Breast epithelium (tissue), 4 donors: ENCODE measurements at regions not wholly inside any gene's neighbourhood (a gene's known extent, or its start where the extent isn't known, plus 50 kb on each side); places are given as distances from the start of the nearest gene placed in this dataset.
A peak's percentile ranks its signal among the peaks of the same experiment; 100 is the strongest.

ENCODE experiments used
- DNase-seq, 2 donors: peaks; one replicate each; pipeline ENCODE4 v3.0.0-alpha.2; 2019; ENCODE audit warnings: low spot score in 2 of 2
- H3K27ac ChIP-seq, 2 donors: fragments of 200-600 bp; sonication (generic) in 1 of 2; one replicate each; pipeline ENCODE4 v1.5.1; 2016 to 2019; ENCODE audit warnings: mild to moderate bottlenecking in 1 of 2
- H3K27me3 ChIP-seq, 2 donors: fragments of 200-600 bp; sonication (generic) in 1 of 2; one replicate each; pipeline versions ENCODE4 v1.5.1 to v1.6.0; 2017 to 2019; ENCODE audit warnings: control low read depth in 1 of 2, mild to moderate bottlenecking in 1 of 2
- H3K36me3 ChIP-seq: fragments of 200-600 bp; one replicate; pipeline ENCODE4 v1.5.1; 2019
- H3K4me1 ChIP-seq, 2 donors: fragments of 200-600 bp; sonication (generic); one replicate each; pipeline ENCODE4 v1.5.1; 2016 to 2019; ENCODE audit warnings: control low read depth in 1 of 2
- H3K4me3 ChIP-seq, 3 donors: fragments of 200-600 bp; sonication (generic); 1 replicate in 2 of 3; 2 replicates in 1 of 3; pipeline ENCODE4 v1.5.1; 2016 to 2019; ENCODE audit warnings: mild to moderate bottlenecking in 3 of 3, moderate library complexity in 2 of 3
- H3K9me3 ChIP-seq, 2 donors: fragments of 200-600 bp; sonication (generic) in 1 of 2; one replicate each; pipeline ENCODE4 v1.5.1; 2016 to 2019; ENCODE audit warnings: control low read depth in 1 of 2
- POLR2A ChIP-seq: fragments of 450-650 bp; IDR thresholded peaks from one replicate; pipeline ENCODE4 v1.6.1; 2016; ENCODE audit warnings: antibody characterized with exemption, mild to moderate bottlenecking, moderate library complexity
- POLR2AphosphoS5 ChIP-seq, 3 donors: sonication (generic); formaldehyde crosslinking; IDR thresholded peaks; one replicate each; pipeline ENCODE4 v1.6.1; 2017; ENCODE audit warnings: antibody characterized with exemption in 3 of 3
- intact Hi-C: fragments of 100-400 bp; cut with DNase I; formaldehyde crosslinking; loops from one replicate; pipeline ENCODE4 v1.15.1; 2023; ENCODE audit warnings: low total_unique reads
- TF ChIP-seq, protein P1 (sequence below), 3 donors: fragments of 450-650 bp; IDR thresholded peaks; one replicate each; pipeline ENCODE4 v1.5.1; 2016 to 2017; ENCODE audit warnings: antibody characterized with exemption in 3 of 3, mild to moderate bottlenecking in 3 of 3, moderate library complexity in 3 of 3

GRCh38 chr1:55400508-55400907 lies 185.3 kb upstream of the USP24 start:
- TF ChIP-seq POLR2A = no peak
- no peak for TF ChIP-seq POLR2AphosphoS5 (IDR thresholded peaks at IDR 0.05)
- TF ChIP-seq, protein P1, sequence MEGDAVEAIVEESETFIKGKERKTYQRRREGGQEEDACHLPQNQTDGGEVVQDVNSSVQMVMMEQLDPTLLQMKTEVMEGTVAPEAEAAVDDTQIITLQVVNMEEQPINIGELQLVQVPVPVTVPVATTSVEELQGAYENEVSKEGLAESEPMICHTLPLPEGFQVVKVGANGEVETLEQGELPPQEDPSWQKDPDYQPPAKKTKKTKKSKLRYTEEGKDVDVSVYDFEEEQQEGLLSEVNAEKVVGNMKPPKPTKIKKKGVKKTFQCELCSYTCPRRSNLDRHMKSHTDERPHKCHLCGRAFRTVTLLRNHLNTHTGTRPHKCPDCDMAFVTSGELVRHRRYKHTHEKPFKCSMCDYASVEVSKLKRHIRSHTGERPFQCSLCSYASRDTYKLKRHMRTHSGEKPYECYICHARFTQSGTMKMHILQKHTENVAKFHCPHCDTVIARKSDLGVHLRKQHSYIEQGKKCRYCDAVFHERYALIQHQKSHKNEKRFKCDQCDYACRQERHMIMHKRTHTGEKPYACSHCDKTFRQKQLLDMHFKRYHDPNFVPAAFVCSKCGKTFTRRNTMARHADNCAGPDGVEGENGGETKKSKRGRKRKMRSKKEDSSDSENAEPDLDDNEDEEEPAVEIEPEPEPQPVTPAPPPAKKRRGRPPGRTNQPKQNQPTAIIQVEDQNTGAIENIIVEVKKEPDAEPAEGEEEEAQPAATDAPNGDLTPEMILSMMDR (IDR thresholded peaks at IDR 0.05) = no peak
- no peaks in the 10 kb centered on the region for H3K36me3 ChIP-seq
- no peaks in the 10 kb centered on the region for H3K27me3 ChIP-seq
- no peaks in the 10 kb centered on the region for H3K4me1 ChIP-seq
- H3K27ac ChIP-seq = no peak overlapping the region
- intact Hi-C loops = no loop called here
- H3K4me3 ChIP-seq = no peak overlapping the region
- no peaks in the 10 kb centered on the region for H3K9me3 ChIP-seq
- no peak for DNase-seq

- H3K27me3 ChIP-seq = no peaks in the 10 kb centered on the region
- no peak overlapping the region for H3K4me3 ChIP-seq
- peak overlapping the region in 1 of 2 donors; percentile 13 for H3K27ac ChIP-seq
- no peaks in the 10 kb centered on the region for H3K36me3 ChIP-seq
- peaks cover 2 to 3% of the 10 kb centered on the region in 2 donors for H3K9me3 ChIP-seq
- H3K4me1 ChIP-seq = no peaks in the 10 kb centered on the region
- no peak for DNase-seq
- no peak for TF ChIP-seq POLR2A
- TF ChIP-seq, protein P1 (IDR thresholded peaks at IDR 0.05) = no peak
- no peak for TF ChIP-seq POLR2AphosphoS5 (IDR thresholded peaks at IDR 0.05)
- intact Hi-C loops = no loop called here
These were observed 184.2 kb upstream of the USP24 start for GRCh38 chr1:55399346-55399745.

DNA sequence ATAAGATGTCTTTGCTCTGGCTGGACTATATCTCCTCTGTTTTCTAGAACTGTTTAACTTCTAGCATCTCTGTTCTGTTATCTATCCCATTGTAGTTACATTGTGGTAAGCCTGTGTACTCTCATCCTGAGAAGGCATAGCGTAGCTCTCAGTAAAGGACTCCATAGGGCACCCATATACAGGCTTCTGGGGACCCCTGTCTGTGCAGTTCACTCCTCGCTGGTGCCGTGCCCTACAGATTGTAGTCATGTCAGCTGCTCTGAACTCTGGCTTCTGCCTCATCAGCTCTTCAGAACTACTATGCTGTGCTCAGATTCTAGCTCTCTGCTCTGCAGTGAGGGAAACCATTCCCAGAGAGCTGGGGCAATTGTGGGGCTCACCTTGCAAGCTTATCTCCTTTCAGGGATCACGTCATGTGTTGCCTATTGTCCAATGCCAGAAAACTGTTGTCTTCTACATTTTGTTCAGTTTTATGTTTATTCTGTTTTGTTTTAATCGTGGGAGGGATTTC lies 181.3 kb upstream of the USP24 start:
- H3K9me3 ChIP-seq = peaks cover 5 to 10% of the 10 kb centered on the region in 2 donors
- no peak overlapping the region for H3K4me3 ChIP-seq
- no peak for DNase-seq
- intact Hi-C loops = no loop called here
- peak overlapping the region; percentile 8 to 57 for H3K27ac ChIP-seq
- H3K36me3 ChIP-seq = no peaks in the 10 kb centered on the region
- H3K4me1 ChIP-seq = no peaks in the 10 kb centered on the region
- H3K27me3 ChIP-seq = no peaks in the 10 kb centered on the region
- TF ChIP-seq POLR2AphosphoS5 (IDR thresholded peaks at IDR 0.05) (no peak), POLR2A (no peak)
- TF ChIP-seq, protein P1 (IDR thresholded peaks at IDR 0.05) = no peak

DNA sequence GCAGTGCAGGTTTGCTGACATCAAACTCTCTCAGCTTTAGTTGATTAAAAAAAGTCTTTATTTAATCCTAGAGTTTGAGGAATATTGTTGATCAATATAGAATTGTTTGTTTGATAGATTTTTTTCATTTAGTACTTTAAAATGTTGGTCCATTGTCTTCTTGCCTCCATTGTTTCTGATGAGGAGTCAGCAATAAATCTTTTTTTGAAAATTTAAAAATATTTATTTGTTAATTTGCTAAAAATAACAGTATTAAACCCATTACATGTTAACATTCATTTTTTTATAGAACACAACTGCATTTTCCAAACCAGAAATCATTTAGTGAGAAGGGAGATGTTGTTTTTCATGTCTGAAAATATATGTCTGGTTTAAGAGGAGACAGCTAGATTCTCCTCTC lies 173.8 kb upstream of the USP24 start:
- no peak for DNase-seq
- intact Hi-C loops = no loop called here
- no peaks in the 10 kb centered on the region for H3K36me3 ChIP-seq
- H3K9me3 ChIP-seq = peaks cover 0 to 19% of the 10 kb centered on the region in 2 donors
- no peaks in the 10 kb centered on the region for H3K4me1 ChIP-seq
- TF ChIP-seq, protein P1 (IDR thresholded peaks at IDR 0.05) = no peak
- TF ChIP-seq POLR2AphosphoS5 (IDR thresholded peaks at IDR 0.05) (no peak), POLR2A (no peak)
- no peaks in the 10 kb centered on the region for H3K27me3 ChIP-seq
- H3K27ac ChIP-seq = no peak overlapping the region
- H3K4me3 ChIP-seq = no peak overlapping the region

GRCh38 chr1:55387145-55387544 lies 172.0 kb upstream of the USP24 start:
- Histone ChIP-seq H3K4me3 (no peak overlapping the region), H3K9me3 (peaks cover 0 to 16% of the 10 kb centered on the region in 2 donors), H3K27ac (no peak overlapping the region), H3K36me3 (no peaks in the 10 kb centered on the region), H3K27me3 (no peaks in the 10 kb centered on the region), H3K4me1 (no peaks in the 10 kb centered on the region)
- intact Hi-C loops = no loop called here
- TF ChIP-seq POLR2A (no peak), POLR2AphosphoS5 (IDR thresholded peaks at IDR 0.05) (no peak)
- TF ChIP-seq, protein P1 (IDR thresholded peaks at IDR 0.05) = no peak
- DNase-seq = no peak
